ENCODE measurements at regions not wholly inside any gene's neighbourhood (a gene's known extent, or its start where the extent isn't known, plus 50 kb on each side); places are given as distances from the start of the nearest gene placed in this dataset.
A peak's percentile ranks its signal among the peaks of the same experiment; 100 is the strongest.

DNA sequence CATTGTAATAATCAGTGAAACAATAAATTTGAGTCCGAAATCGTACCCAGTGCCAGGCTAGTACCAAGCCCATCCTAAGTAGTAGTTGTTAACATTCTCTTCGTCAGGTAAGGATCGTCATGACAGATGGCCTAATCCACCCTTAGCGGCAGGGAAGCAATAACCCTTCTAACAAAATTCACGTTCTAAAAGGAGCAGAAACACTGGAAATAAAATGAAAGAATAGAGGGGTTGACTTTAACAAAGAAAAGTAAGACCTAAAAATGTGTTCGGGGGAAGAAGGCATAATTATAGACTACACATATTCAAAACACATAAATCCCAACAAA is 142.7 kb downstream of the CPEB2 start:
- ChIA-PET CTCF (no interaction called here), POLR2A (no interaction called here)
- H3K4me3 ChIP-seq (ENCODE audit: control insufficient read depth in 1 of 7, extremely low read depth in 1 of 7, insufficient read depth in 4 of 7, low read depth in 2 of 7, low read length in 6 of 7) = no peak overlapping the region
- H3K36me3 ChIP-seq (ENCODE audit: control insufficient read depth in 4 of 4, insufficient read depth in 4 of 4, low read length in 3 of 4) = no peaks in the 10 kb centered on the region
- H3K9me3 ChIP-seq (ENCODE audit: control extremely low read depth in 1 of 5, control insufficient read depth in 4 of 5, insufficient read depth in 2 of 5, low read depth in 1 of 5, low read length in 4 of 5) = no peaks in the 10 kb centered on the region
- no peak for DNase-seq
- 95% methylated on average over 4 of the region's 7 CpGs for WGBS (ENCODE audit: insufficient coverage)
- H3K27me3 ChIP-seq (replicated peaks in 2 of 5; ENCODE audit: control insufficient read depth in 4 of 5, insufficient read depth in 5 of 5, low read length in 4 of 5) = no peaks in the 10 kb centered on the region
- H3K27ac ChIP-seq (ENCODE audit: insufficient read depth in 1 of 2, low read depth in 1 of 2, low read length in 2 of 2, poor library complexity in 1 of 2, severe bottlenecking in 2 of 2) = no peak overlapping the region
- peaks cover 0 to 9% (median 8%) of the 10 kb centered on the region in 4 experiments for H3K4me1 ChIP-seq (ENCODE audit: control extremely low read depth in 1 of 4, control insufficient read depth in 4 of 4, insufficient read depth in 4 of 4, low read length in 3 of 4)

DNA sequence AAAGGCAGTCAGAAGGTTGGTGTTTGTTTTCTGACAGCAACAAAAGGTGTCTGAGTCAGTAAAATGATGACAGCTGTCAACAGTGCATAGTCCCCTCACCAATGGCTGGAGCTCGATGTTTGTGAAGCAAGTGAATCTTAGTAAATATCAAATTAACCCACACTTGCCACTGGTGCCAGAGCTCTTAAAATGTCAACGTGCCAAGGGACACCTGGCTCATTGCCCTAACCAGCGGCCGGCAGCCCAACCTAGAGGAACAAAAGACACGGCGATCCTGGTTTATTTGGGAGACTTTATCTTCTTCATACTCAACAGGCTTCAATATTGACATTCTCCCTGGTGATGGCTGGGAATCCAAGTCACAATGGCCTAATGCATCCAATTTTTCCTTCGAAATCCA is 143.4 kb downstream of the CPEB2 start:
- ChIA-PET CTCF (no interaction called here), POLR2A (no interaction called here)

DNA sequence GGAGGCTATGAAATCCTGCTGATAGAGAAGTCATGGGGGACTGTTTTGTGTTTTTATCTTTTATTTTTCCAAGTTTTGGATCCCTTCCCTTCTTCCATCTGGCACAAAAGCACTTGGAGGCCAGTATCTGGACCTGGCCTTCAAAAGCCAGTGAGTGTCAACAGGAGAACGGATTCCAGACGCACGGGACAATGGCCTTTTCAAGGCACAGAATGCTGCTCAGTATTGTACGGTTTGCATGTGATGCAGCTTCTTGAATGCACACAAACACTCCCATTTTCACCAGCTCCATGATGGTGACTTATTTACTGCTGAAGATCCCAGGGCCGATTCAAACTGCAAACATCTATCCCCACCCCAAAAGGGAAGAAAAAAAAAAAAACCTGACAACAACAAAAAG is 145.4 kb downstream of the CPEB2 start:
- no peaks in the 10 kb centered on the region for H3K9me3 ChIP-seq (ENCODE audit: control extremely low read depth in 1 of 5, control insufficient read depth in 4 of 5, insufficient read depth in 2 of 5, low read depth in 1 of 5, low read length in 4 of 5)
- H3K36me3 ChIP-seq (ENCODE audit: control insufficient read depth in 4 of 4, insufficient read depth in 4 of 4, low read length in 3 of 4) = no peaks in the 10 kb centered on the region
- no peak overlapping the region for H3K4me3 ChIP-seq (ENCODE audit: control insufficient read depth in 1 of 7, extremely low read depth in 1 of 7, insufficient read depth in 4 of 7, low read depth in 2 of 7, low read length in 6 of 7)
- no peak overlapping the region for H3K27ac ChIP-seq (ENCODE audit: insufficient read depth in 1 of 2, low read depth in 1 of 2, low read length in 2 of 2, poor library complexity in 1 of 2, severe bottlenecking in 2 of 2)
- DNase-seq = no peak
- POLR2A ChIA-PET = no interaction called here
- H3K27me3 ChIP-seq (replicated peaks in 2 of 5; ENCODE audit: control insufficient read depth in 4 of 5, insufficient read depth in 5 of 5, low read length in 4 of 5) = no peaks in the 10 kb centered on the region
- WGBS (ENCODE audit: insufficient coverage) = 86% methylated on average over 4 of the region's 5 CpGs
- peaks cover 0 to 13% (median 10%) of the 10 kb centered on the region in 4 experiments for H3K4me1 ChIP-seq (ENCODE audit: control extremely low read depth in 1 of 4, control insufficient read depth in 4 of 4, insufficient read depth in 4 of 4, low read length in 3 of 4)
- CTCF ChIA-PET = no interaction called here

More for the DNA sequence above, 143.4 kb downstream of the CPEB2 start:
- H3K27me3 ChIP-seq (replicated peaks in 2 of 5; ENCODE audit: control insufficient read depth in 4 of 5, insufficient read depth in 5 of 5, low read length in 4 of 5) = no peaks in the 10 kb centered on the region
- H3K4me3 ChIP-seq (ENCODE audit: control insufficient read depth in 1 of 7, extremely low read depth in 1 of 7, insufficient read depth in 4 of 7, low read depth in 2 of 7, low read length in 6 of 7) = no peak overlapping the region
- 96% methylated on average over 6 of the region's 7 CpGs for WGBS (ENCODE audit: insufficient coverage)
- no peaks in the 10 kb centered on the region for H3K9me3 ChIP-seq (ENCODE audit: control extremely low read depth in 1 of 5, control insufficient read depth in 4 of 5, insufficient read depth in 2 of 5, low read depth in 1 of 5, low read length in 4 of 5)
- no peaks in the 10 kb centered on the region for H3K36me3 ChIP-seq (ENCODE audit: control insufficient read depth in 4 of 4, insufficient read depth in 4 of 4, low read length in 3 of 4)
- DNase-seq = no peak
- peaks cover 0 to 13% (median 10%) of the 10 kb centered on the region in 4 experiments for H3K4me1 ChIP-seq (ENCODE audit: control extremely low read depth in 1 of 4, control insufficient read depth in 4 of 4, insufficient read depth in 4 of 4, low read length in 3 of 4)
- no peak overlapping the region for H3K27ac ChIP-seq (ENCODE audit: insufficient read depth in 1 of 2, low read depth in 1 of 2, low read length in 2 of 2, poor library complexity in 1 of 2, severe bottlenecking in 2 of 2)

DNA sequence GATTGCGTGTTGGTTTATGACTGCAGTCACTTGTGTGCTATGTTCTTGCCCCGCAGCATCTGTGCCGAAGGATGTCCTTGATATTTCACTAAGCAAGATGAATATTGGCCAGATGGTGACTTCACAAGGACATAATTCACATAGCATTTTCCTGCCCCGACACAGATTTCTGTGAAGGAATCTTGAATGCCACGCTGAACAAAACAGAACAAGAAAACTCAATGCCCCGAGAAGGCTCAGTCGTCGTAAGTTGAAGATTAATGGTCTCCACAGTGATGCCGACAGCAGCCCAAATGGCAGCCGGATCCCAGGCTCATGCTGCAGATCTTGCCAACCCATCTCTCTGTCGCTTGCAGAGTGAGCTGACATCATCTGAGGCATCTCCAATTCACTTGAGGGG is 145.9 kb downstream of the CPEB2 start:
- POLR2A ChIA-PET = no interaction called here
- DNase-seq = no peak
- no peaks in the 10 kb centered on the region for H3K9me3 ChIP-seq (ENCODE audit: control extremely low read depth in 1 of 5, control insufficient read depth in 4 of 5, insufficient read depth in 2 of 5, low read depth in 1 of 5, low read length in 4 of 5)
- 98% methylated on average over 10 of the region's 11 CpGs for WGBS (ENCODE audit: insufficient coverage)
- peaks cover 0 to 13% (median 10%) of the 10 kb centered on the region in 4 experiments for H3K4me1 ChIP-seq (ENCODE audit: control extremely low read depth in 1 of 4, control insufficient read depth in 4 of 4, insufficient read depth in 4 of 4, low read length in 3 of 4)
- H3K4me3 ChIP-seq (ENCODE audit: control insufficient read depth in 1 of 7, extremely low read depth in 1 of 7, insufficient read depth in 4 of 7, low read depth in 2 of 7, low read length in 6 of 7) = no peak overlapping the region
- H3K27ac ChIP-seq (ENCODE audit: insufficient read depth in 1 of 2, low read depth in 1 of 2, low read length in 2 of 2, poor library complexity in 1 of 2, severe bottlenecking in 2 of 2) = no peak overlapping the region
- H3K27me3 ChIP-seq (replicated peaks in 2 of 5; ENCODE audit: control insufficient read depth in 4 of 5, insufficient read depth in 5 of 5, low read length in 4 of 5) = no peaks in the 10 kb centered on the region
- CTCF ChIA-PET = no interaction called here
- no peaks in the 10 kb centered on the region for H3K36me3 ChIP-seq (ENCODE audit: control insufficient read depth in 4 of 4, insufficient read depth in 4 of 4, low read length in 3 of 4)

DNA sequence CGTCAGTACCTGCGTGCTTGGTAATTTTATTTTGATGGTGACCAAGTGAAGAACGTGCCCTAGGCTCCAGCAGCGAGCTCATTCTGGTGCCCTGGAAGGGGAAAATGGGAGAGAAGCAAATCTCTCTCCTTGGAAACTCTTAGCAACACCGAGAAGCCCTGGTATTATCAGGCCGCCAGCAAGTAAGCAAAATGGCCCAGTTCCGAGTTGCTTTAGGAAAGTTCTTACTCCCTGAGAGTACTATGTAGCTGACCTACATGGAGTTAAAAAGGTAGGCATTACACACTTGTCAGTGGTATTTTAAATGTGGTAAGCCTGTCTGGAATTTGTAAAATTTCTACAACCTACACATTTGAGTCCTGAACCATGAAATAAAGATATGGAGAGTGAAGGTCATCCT is 146.4 kb downstream of the CPEB2 start:
- Histone ChIP-seq H3K36me3 (ENCODE audit: control insufficient read depth in 4 of 4, insufficient read depth in 4 of 4, low read length in 3 of 4) (no peaks in the 10 kb centered on the region), H3K27me3 (replicated peaks in 2 of 5; ENCODE audit: control insufficient read depth in 4 of 5, insufficient read depth in 5 of 5, low read length in 4 of 5) (no peaks in the 10 kb centered on the region), H3K4me3 (ENCODE audit: control insufficient read depth in 1 of 7, extremely low read depth in 1 of 7, insufficient read depth in 4 of 7, low read depth in 2 of 7, low read length in 6 of 7) (no peak overlapping the region), H3K4me1 (ENCODE audit: control extremely low read depth in 1 of 4, control insufficient read depth in 4 of 4, insufficient read depth in 4 of 4, low read length in 3 of 4) (peaks cover 0 to 14% (median 10%) of the 10 kb centered on the region in 4 experiments), H3K27ac (ENCODE audit: insufficient read depth in 1 of 2, low read depth in 1 of 2, low read length in 2 of 2, poor library complexity in 1 of 2, severe bottlenecking in 2 of 2) (no peak overlapping the region), H3K9me3 (ENCODE audit: control extremely low read depth in 1 of 5, control insufficient read depth in 4 of 5, insufficient read depth in 2 of 5, low read depth in 1 of 5, low read length in 4 of 5) (no peaks in the 10 kb centered on the region)
- DNase-seq = no peak
- POLR2A ChIA-PET = no interaction called here
- WGBS (ENCODE audit: insufficient coverage) = 78% methylated on average over 4 of the region's 7 CpGs
- CTCF ChIA-PET = no interaction called here

DNA sequence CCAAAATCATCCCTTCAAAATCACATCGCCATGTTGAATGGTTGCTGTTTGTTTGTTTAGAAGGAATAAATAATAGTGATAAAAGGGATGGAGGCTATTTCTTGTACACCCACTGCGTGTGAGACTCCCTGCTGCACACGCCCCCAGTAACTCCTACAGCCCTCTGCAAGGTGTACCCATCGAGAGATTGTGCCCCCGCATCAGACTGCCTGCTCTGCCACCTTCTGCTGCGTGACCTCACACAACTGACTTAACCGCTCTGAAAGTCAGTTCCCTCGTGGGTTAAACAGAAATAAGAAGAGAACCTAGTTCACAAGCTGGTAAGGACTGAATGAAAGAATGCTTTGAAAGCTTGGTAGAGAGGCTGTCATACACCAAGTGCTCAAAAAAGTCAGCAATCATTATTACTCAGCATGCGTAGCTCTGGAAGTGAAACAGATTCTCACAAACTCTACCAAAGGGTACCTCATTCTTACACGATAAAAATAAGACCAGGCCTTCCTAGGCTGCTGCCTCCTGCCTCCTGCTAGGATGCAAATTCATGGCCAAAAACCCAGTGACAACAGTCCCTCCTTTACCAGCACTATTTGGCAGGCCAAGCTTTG is 147.1 kb downstream of the CPEB2 start:
- CTCF ChIA-PET = interaction anchor here (1.0 to 1.6 kb wide), 2 partner anchors 8 to 13 kb away, joined by 3 to 4 read pairs; no protein-coding TSS in a partner anchor

DNA sequence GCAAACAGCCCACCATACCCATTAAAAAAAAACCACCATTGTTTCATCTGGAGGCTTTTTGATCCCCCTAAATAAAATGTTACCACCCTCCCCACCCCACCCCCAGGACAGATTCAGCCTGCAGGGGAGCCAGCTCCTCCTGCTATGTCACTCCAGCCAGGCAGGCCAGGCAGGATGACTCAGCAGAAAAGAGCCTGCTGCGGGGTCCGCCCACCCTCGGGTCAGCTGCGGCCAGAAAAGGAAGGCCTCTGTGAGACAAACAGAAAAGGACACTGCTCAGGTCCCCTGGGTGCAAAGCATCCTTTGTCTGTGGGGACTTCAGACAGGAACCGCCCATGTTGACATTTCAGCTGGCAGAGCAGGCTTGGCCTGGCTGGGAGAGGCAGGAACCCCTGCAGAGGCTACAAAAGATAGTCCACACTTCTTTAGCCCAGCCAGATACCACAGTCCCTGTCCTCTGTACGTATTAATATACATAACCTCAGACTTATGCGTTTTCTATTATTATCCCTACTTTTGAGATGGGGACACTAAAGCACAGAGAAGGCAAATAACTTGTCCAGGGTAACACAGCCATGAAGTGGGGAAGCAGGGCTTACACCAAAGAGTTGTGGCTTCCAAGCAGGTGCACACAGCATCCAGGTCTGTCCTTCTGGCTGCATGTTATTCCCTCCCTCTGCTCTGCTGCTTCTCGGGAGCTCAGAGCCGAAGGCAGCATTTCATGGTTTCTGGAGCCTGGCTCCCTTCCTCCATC is 147.7 kb downstream of the CPEB2 start:
- peak; percentile 42 to 76 (median 75) for DNase-seq
- no peaks in the 10 kb centered on the region for H3K36me3 ChIP-seq (ENCODE audit: control insufficient read depth in 4 of 4, insufficient read depth in 4 of 4, low read length in 3 of 4)
- peak overlapping the region in 1 of 2 experiments; percentile 44 for H3K27ac ChIP-seq (ENCODE audit: insufficient read depth in 1 of 2, low read depth in 1 of 2, low read length in 2 of 2, poor library complexity in 1 of 2, severe bottlenecking in 2 of 2)
- ChIA-PET POLR2A (no interaction called here), CTCF (interaction anchor here (0.6 to 1.6 kb wide), 4 partner anchors 9 to 181 kb away, joined by 3 to 4 read pairs (median 3); no protein-coding TSS in a partner anchor)
- no peaks in the 10 kb centered on the region for H3K9me3 ChIP-seq (ENCODE audit: control extremely low read depth in 1 of 5, control insufficient read depth in 4 of 5, insufficient read depth in 2 of 5, low read depth in 1 of 5, low read length in 4 of 5)
- no peaks in the 10 kb centered on the region for H3K27me3 ChIP-seq (replicated peaks in 2 of 5; ENCODE audit: control insufficient read depth in 4 of 5, insufficient read depth in 5 of 5, low read length in 4 of 5)
- H3K4me1 ChIP-seq (ENCODE audit: control extremely low read depth in 1 of 4, control insufficient read depth in 4 of 4, insufficient read depth in 4 of 4, low read length in 3 of 4) = peaks cover 0 to 21% (median 10%) of the 10 kb centered on the region in 4 experiments
- WGBS (ENCODE audit: insufficient coverage) = 75% methylated on average over 4 of the region's 9 CpGs
- H3K4me3 ChIP-seq (ENCODE audit: control insufficient read depth in 1 of 7, extremely low read depth in 1 of 7, insufficient read depth in 4 of 7, low read depth in 2 of 7, low read length in 6 of 7) = peak overlapping the region in 1 of 7 experiments; percentile 3

More for the DNA sequence above, 147.1 kb downstream of the CPEB2 start:
- no peaks in the 10 kb centered on the region for H3K36me3 ChIP-seq (ENCODE audit: control insufficient read depth in 4 of 4, insufficient read depth in 4 of 4, low read length in 3 of 4)
- no peak for DNase-seq
- POLR2A ChIA-PET = no interaction called here
- WGBS (ENCODE audit: insufficient coverage) = 80% methylated on average over 7 of the region's 10 CpGs
- peaks cover 0 to 21% (median 10%) of the 10 kb centered on the region in 4 experiments for H3K4me1 ChIP-seq (ENCODE audit: control extremely low read depth in 1 of 4, control insufficient read depth in 4 of 4, insufficient read depth in 4 of 4, low read length in 3 of 4)
- H3K9me3 ChIP-seq (ENCODE audit: control extremely low read depth in 1 of 5, control insufficient read depth in 4 of 5, insufficient read depth in 2 of 5, low read depth in 1 of 5, low read length in 4 of 5) = no peaks in the 10 kb centered on the region
- peak overlapping the region in 1 of 2 experiments; percentile 44 for H3K27ac ChIP-seq (ENCODE audit: insufficient read depth in 1 of 2, low read depth in 1 of 2, low read length in 2 of 2, poor library complexity in 1 of 2, severe bottlenecking in 2 of 2)
- H3K4me3 ChIP-seq (ENCODE audit: control insufficient read depth in 1 of 7, extremely low read depth in 1 of 7, insufficient read depth in 4 of 7, low read depth in 2 of 7, low read length in 6 of 7) = no peak overlapping the region
- no peaks in the 10 kb centered on the region for H3K27me3 ChIP-seq (replicated peaks in 2 of 5; ENCODE audit: control insufficient read depth in 4 of 5, insufficient read depth in 5 of 5, low read length in 4 of 5)

All from common myeloid progenitor, CD34-positive (primary cell).